WTC11 (cell line): ENCODE measurements at regions not wholly inside any gene's neighbourhood (a gene's known extent, or its start where the extent isn't known, plus 50 kb on each side); places are given as distances from the start of the nearest gene placed in this dataset.

Experiments used
- ATF2 ChIP-seq: sonication (generic); formaldehyde crosslinking; IDR thresholded peaks from 2 replicates; pipeline ENCODE4 v1.8.1; 2022; ENCODE audit warnings: low read depth, missing genetic modification reagents, borderline replicate concordance
- CTCF ChIP-seq: fragments of 200-600 bp; IDR thresholded peaks from 2 replicates; pipeline ENCODE4 v1.8.0; 2022; ENCODE audit warnings: antibody characterized with exemption
- NR1H2 ChIP-seq: sonication (generic); formaldehyde crosslinking; IDR thresholded peaks from 2 replicates; pipeline ENCODE4 v1.9.0; 2021; ENCODE audit warnings: mild to moderate bottlenecking, moderate library complexity, missing genetic modification reagents
- ZNF416 ChIP-seq: fragments of 250-450 bp; sonication (Bioruptor Pico); IDR thresholded peaks from 2 replicates; pipeline ENCODE4 v1.9.0; 2021; ENCODE audit warnings: mild to moderate bottlenecking, inconsistent platforms

GRCh38 chrX:142446349-142446748, 241.3 kb upstream of the MAGEC2 start:
- TF ChIP-seq CTCF (no peak), ATF2 (CRISPR knock-in tag) (no peak), NR1H2 (CRISPR knock-in tag) (no peak), ZNF416 (no peak)
